ENCODE measurements at regions not wholly inside any gene's neighbourhood (a gene's known extent, or its start where the extent isn't known, plus 50 kb on each side); places are given as distances from the start of the nearest gene placed in this dataset.
"Not testable (repeated sequence)": the region's sequence is repeated elsewhere in the genome, so short reads cannot be mapped to it uniquely, and the experiment has no call there.

GRCh38 chr1:120508351-120508750, 93.5 kb downstream of the NBPF8 start:
- TF ChIP-seq, protein P1, sequence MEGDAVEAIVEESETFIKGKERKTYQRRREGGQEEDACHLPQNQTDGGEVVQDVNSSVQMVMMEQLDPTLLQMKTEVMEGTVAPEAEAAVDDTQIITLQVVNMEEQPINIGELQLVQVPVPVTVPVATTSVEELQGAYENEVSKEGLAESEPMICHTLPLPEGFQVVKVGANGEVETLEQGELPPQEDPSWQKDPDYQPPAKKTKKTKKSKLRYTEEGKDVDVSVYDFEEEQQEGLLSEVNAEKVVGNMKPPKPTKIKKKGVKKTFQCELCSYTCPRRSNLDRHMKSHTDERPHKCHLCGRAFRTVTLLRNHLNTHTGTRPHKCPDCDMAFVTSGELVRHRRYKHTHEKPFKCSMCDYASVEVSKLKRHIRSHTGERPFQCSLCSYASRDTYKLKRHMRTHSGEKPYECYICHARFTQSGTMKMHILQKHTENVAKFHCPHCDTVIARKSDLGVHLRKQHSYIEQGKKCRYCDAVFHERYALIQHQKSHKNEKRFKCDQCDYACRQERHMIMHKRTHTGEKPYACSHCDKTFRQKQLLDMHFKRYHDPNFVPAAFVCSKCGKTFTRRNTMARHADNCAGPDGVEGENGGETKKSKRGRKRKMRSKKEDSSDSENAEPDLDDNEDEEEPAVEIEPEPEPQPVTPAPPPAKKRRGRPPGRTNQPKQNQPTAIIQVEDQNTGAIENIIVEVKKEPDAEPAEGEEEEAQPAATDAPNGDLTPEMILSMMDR (IDR thresholded peaks at IDR 0.05; ENCODE audit: insufficient read depth, low read length, poor library complexity, severe bottlenecking): not testable (repeated sequence)
- TF ChIP-seq EZH2phosphoT487 (conservative IDR thresholded peaks at IDR 0.05; ENCODE audit: low read length): not testable (repeated sequence)

All from SU-DHL-6 (cell line).